ENCODE measurements at regions not wholly inside any gene's neighbourhood (a gene's known extent, or its start where the extent isn't known, plus 50 kb on each side); places are given as distances from the start of the nearest gene placed in this dataset.
"Not testable (repeated sequence)": the region's sequence is repeated elsewhere in the genome, so short reads cannot be mapped to it uniquely, and the experiment has no call there.

DNA sequence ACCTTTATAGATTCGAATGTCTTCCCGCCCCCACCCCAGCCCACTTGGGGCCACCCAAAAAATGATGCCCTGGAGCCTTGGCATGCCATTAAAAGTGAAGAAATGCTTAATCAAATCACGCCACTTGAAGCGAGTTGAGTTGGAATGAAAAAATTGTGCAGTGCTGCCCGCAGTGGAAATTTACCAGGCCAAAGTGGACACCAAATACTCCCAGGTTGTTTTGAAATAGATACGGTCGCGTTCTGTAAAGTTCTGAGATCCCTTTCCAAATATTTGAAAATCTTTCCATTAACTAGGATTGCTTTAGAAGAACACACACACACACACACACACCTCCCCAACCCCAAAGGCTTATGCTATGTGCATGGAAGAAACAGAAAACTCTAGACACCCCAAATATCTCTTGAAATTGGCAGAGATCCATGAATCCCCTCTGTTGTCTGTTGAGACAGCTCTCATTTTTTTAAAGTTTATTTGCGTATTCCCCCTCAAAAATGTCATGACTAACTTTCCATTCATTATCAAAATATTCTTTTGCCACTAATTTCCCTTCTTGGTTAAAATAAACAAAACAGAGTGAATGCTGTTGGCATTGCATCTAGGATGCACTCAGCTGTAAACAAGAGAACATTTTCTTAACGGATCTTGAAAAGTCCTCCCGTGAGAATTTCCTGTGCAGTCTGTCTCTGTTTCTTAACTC lies 142.3 kb upstream of the KCNE2 start:
- TF ChIP-seq, protein P1, sequence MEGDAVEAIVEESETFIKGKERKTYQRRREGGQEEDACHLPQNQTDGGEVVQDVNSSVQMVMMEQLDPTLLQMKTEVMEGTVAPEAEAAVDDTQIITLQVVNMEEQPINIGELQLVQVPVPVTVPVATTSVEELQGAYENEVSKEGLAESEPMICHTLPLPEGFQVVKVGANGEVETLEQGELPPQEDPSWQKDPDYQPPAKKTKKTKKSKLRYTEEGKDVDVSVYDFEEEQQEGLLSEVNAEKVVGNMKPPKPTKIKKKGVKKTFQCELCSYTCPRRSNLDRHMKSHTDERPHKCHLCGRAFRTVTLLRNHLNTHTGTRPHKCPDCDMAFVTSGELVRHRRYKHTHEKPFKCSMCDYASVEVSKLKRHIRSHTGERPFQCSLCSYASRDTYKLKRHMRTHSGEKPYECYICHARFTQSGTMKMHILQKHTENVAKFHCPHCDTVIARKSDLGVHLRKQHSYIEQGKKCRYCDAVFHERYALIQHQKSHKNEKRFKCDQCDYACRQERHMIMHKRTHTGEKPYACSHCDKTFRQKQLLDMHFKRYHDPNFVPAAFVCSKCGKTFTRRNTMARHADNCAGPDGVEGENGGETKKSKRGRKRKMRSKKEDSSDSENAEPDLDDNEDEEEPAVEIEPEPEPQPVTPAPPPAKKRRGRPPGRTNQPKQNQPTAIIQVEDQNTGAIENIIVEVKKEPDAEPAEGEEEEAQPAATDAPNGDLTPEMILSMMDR (IDR thresholded peaks at IDR 0.05; ENCODE audit: low read depth, low read length) = no peak
- no peak for DNase-seq

DNA sequence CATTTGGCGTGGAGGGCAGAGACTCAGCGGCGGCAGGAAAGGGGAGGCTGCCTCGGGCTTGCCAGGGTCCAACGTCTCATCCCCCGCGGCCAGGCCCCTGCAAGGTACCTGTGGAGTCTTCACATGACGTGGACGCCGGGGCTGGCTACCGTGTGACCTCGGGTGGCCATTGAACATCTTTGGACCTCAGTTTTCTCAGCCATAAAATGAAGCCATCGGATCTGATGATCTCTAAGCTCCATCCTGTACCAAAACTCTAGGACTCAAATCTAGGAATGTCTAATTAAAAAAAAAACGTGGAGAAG lies 141.8 kb upstream of the KCNE2 start:
- TF ChIP-seq, protein P1 (IDR thresholded peaks at IDR 0.05; ENCODE audit: low read depth, low read length) = no peak
- Histone ChIP-seq H3K4me3 (ENCODE audit: low read depth, low read length) (no peak overlapping the region), H3K27ac (no peak overlapping the region), H3K9me3 (ENCODE audit: severe bottlenecking) (peaks cover 11% of the 10 kb centered on the region), H3K27me3 (ENCODE audit: insufficient read depth, low read depth, severe bottlenecking) (peaks cover 100% of the 10 kb centered on the region), H3K36me3 (no peaks in the 10 kb centered on the region)
- DNase-seq = no peak

More for the DNA sequence above, 142.3 kb upstream of the KCNE2 start:
- Histone ChIP-seq H3K4me3 (ENCODE audit: low read depth, low read length) (no peak overlapping the region), H3K27me3 (ENCODE audit: insufficient read depth, low read depth, severe bottlenecking) (peaks cover 99% of the 10 kb centered on the region), H3K9me3 (ENCODE audit: severe bottlenecking) (peaks cover 11% of the 10 kb centered on the region), H3K36me3 (no peaks in the 10 kb centered on the region), H3K27ac (no peak overlapping the region)

DNA sequence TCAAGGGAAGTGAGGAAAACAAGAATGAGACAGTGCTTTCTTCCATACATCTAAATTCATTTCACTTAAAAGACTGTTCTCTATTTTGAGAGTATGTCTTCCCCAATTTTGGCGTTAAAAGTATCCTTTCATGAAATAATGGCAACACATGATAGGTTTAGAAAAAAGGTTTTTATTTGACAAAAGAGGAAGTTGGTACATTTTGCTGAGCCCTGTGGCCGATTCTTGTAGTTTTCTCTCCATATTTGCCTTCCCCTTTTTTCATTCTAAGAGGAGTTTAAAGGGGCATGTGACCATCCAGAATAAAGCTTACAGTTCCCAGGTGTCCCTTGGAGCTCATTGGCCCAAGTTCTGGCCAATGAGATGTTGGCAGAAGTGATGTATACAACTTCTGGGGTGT lies 140.4 kb upstream of the KCNE2 start:
- Histone ChIP-seq H3K4me3 (ENCODE audit: low read depth, low read length) (no peak overlapping the region), H3K9me3 (ENCODE audit: severe bottlenecking) (peaks cover 11% of the 10 kb centered on the region), H3K36me3 (no peaks in the 10 kb centered on the region), H3K27me3 (ENCODE audit: insufficient read depth, low read depth, severe bottlenecking) (peaks cover 99% of the 10 kb centered on the region), H3K27ac (no peak overlapping the region)
- TF ChIP-seq, protein P1 (IDR thresholded peaks at IDR 0.05; ENCODE audit: low read depth, low read length) = no peak
- no peak for DNase-seq

DNA sequence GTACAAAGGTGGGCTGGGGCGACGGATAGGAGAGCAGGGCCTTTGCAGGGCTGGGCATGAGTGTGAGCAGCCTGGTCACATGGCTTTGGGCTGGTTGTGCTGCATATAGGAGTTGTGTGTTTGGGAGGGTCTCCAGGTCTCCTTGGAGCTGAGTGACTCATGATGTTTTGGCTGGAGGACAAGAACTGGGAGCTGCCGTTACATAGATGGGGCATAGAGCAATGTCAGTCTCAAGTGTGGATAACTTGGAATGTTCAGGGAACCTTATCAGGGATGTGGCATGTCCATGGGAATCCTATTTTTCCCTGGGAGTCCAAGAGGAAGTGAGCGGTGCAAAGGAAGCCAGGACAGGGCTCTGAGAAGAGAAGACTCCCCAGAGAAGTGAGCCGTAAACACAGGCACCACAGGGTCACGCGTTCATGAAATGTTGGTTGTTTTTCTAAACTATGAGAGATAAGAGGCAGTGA lies 136.4 kb upstream of the KCNE2 start:
- Histone ChIP-seq H3K4me3 (ENCODE audit: low read depth, low read length) (no peak overlapping the region), H3K27ac (no peak overlapping the region), H3K9me3 (ENCODE audit: severe bottlenecking) (peaks cover 11% of the 10 kb centered on the region), H3K27me3 (ENCODE audit: insufficient read depth, low read depth, severe bottlenecking) (peaks cover 99% of the 10 kb centered on the region), H3K36me3 (no peaks in the 10 kb centered on the region)
- DNase-seq = no peak
- TF ChIP-seq, protein P1 (IDR thresholded peaks at IDR 0.05; ENCODE audit: low read depth, low read length) = no peak

DNA sequence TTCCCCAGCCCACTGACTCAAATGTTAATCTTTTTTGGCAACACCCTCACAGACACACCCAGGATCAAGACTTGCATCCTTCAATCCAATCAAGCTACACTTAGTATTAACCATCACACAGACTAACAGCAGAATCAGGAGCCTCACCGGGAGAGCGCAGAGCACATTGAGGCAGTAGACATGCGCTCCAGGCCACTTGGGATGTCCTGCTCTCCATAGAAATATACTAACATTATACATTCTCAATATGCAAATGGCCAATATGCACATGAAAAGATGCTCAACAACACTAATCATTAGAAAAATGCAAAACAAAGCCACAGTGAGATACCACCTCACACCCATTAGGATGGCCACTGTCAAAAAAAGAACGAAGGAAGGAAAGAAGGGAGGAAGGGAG lies 135.0 kb upstream of the KCNE2 start:
- H3K9me3 ChIP-seq (ENCODE audit: severe bottlenecking) = peaks cover 7% of the 10 kb centered on the region
- H3K36me3 ChIP-seq = no peaks in the 10 kb centered on the region
- TF ChIP-seq, protein P1 (IDR thresholded peaks at IDR 0.05; ENCODE audit: low read depth, low read length) = no peak
- DNase-seq = no peak
- H3K4me3 ChIP-seq (ENCODE audit: low read depth, low read length) = no peak overlapping the region
- peaks cover 99% of the 10 kb centered on the region for H3K27me3 ChIP-seq (ENCODE audit: insufficient read depth, low read depth, severe bottlenecking)
- H3K27ac ChIP-seq = no peak overlapping the region

DNA sequence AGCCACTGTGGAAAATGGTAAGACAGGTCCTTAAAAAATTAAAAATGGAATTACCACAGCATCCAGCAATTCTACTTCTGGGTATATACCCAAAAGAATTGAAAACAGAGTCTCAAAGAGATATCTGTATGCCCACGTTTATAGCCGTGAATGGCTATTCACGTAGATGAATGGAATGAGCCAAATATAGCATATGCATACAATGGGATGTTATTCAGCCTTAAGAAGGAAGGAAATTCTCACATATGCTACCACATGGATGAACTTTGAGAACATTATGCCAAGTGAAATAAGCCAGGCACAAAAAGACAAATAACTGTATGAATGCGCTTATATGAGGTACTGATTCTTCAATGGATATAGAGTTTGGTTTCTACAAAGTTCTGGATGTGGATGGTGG lies 134.5 kb upstream of the KCNE2 start:
- peaks cover 2% of the 10 kb centered on the region for H3K9me3 ChIP-seq (ENCODE audit: severe bottlenecking)
- no peak for DNase-seq
- no peaks in the 10 kb centered on the region for H3K36me3 ChIP-seq
- H3K4me3 ChIP-seq (ENCODE audit: low read depth, low read length) = no peak overlapping the region
- peaks cover 99% of the 10 kb centered on the region for H3K27me3 ChIP-seq (ENCODE audit: insufficient read depth, low read depth, severe bottlenecking)
- no peak overlapping the region for H3K27ac ChIP-seq
- TF ChIP-seq, protein P1 (IDR thresholded peaks at IDR 0.05; ENCODE audit: low read depth, low read length) = no peak

DNA sequence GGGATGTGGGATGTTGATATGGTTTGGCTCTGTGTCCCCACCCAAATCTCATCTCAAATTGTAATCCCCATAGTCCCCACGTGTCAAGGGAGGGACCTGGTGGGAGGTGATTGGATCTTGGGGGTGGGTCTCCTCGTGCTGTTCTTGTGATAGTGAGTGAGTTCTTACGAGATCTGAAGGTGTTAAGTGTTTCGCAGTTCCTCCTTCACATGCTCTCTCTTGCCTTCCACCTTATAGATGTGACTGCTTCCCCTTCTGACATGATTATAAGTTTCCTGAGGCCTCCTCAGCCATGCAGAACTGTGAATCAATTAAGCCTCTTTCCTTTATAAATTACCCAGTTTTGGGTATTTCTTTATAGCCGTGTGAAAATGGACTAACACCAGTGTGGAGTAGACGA lies 130.1 kb upstream of the KCNE2 start:
- not testable (repeated sequence) for H3K4me3 ChIP-seq (ENCODE audit: low read depth, low read length); DNase-seq; H3K36me3 ChIP-seq; H3K27ac ChIP-seq
- H3K27me3 ChIP-seq (ENCODE audit: insufficient read depth, low read depth, severe bottlenecking) = peaks cover 100% of the 10 kb centered on the region
- peaks cover 16% of the 10 kb centered on the region for H3K9me3 ChIP-seq (ENCODE audit: severe bottlenecking)
